ENCODE measurements at regions not wholly inside any gene's neighbourhood (a gene's known extent, or its start where the extent isn't known, plus 50 kb on each side); places are given as distances from the start of the nearest gene placed in this dataset.
A peak's percentile ranks its signal among the peaks of the same experiment; 100 is the strongest.

DNA sequence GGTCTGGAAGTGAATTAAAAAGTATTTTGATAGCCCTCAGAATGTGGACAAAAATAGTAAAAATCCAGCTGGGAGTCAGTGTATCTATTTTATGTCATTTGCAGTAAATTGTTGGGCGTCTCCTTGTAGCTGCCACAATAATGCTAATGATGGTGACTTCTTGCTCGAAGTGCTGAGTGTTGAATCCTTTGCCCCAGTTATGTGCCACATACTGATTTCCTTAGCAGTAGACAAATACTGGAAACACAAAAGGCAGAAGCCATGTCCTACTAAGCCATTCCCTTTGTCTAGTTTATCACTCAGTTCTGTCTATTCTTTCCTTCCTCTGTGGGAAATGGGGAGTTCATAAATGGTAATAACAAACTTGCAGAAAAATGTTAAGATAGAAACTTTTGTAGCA lies 70.7 kb upstream of the CXADR start:
- no peak for DNase-seq
- intact Hi-C loops (cut with micrococcal nuclease; ENCODE audit: unreplicated experiment) = no loop called here
- CTCF ChIA-PET = interaction anchor here (0.7 to 1.1 kb wide), 2 partner anchors 10 to 423 kb away, joined by 3 to 6 read pairs; no protein-coding TSS in a partner anchor
- H3K27ac Mint-ChIP-seq (ENCODE audit: unreplicated experiment) = peak overlapping the region; percentile 71
- H3K36me3 Mint-ChIP-seq (ENCODE audit: insufficient read depth, unreplicated experiment) = no peaks in the 10 kb centered on the region
- TF ChIP-seq, protein P1, sequence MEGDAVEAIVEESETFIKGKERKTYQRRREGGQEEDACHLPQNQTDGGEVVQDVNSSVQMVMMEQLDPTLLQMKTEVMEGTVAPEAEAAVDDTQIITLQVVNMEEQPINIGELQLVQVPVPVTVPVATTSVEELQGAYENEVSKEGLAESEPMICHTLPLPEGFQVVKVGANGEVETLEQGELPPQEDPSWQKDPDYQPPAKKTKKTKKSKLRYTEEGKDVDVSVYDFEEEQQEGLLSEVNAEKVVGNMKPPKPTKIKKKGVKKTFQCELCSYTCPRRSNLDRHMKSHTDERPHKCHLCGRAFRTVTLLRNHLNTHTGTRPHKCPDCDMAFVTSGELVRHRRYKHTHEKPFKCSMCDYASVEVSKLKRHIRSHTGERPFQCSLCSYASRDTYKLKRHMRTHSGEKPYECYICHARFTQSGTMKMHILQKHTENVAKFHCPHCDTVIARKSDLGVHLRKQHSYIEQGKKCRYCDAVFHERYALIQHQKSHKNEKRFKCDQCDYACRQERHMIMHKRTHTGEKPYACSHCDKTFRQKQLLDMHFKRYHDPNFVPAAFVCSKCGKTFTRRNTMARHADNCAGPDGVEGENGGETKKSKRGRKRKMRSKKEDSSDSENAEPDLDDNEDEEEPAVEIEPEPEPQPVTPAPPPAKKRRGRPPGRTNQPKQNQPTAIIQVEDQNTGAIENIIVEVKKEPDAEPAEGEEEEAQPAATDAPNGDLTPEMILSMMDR (IDR thresholded peaks at IDR 0.05; ENCODE audit: unreplicated experiment) = no peak
- H3K4me3 Mint-ChIP-seq (ENCODE audit: low read depth, unreplicated experiment) = no peak overlapping the region
- no TSS peak for BruUV-seq (replicated peaks)
- peaks cover 23% of the 10 kb centered on the region for H3K4me1 Mint-ChIP-seq (ENCODE audit: low read depth, unreplicated experiment)
- H3K9me3 Mint-ChIP-seq (ENCODE audit: low read depth, unreplicated experiment) = no peaks in the 10 kb centered on the region
- no peaks in the 10 kb centered on the region for H3K27me3 Mint-ChIP-seq (ENCODE audit: unreplicated experiment)

DNA sequence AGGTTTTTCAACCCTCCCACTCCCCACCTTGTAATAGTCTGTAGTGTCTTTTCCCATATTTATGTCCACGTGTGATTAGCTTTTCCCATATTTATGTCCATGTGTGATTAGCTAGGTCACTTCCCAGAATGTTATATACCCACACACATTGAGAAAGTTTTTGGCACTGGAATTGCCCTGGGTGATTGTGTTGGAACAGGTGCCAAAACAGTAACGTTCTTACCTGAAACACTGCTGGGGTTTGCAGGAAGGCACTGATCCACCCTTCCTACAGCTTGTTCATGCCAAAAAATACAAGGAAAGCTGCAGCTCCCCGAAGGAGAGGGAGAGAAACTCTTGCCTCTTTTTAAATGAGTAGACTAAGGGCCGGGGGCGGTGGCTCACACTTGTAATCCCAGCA lies 68.0 kb upstream of the CXADR start:
- no peak for DNase-seq
- Mint-ChIP-seq H3K9me3 (ENCODE audit: low read depth, unreplicated experiment) (no peaks in the 10 kb centered on the region), H3K36me3 (ENCODE audit: insufficient read depth, unreplicated experiment) (no peaks in the 10 kb centered on the region), H3K27me3 (ENCODE audit: unreplicated experiment) (no peaks in the 10 kb centered on the region), H3K4me1 (ENCODE audit: low read depth, unreplicated experiment) (peaks cover 35% of the 10 kb centered on the region), H3K4me3 (ENCODE audit: low read depth, unreplicated experiment) (no peak overlapping the region), H3K27ac (ENCODE audit: unreplicated experiment) (no peak overlapping the region)
- BruUV-seq (replicated peaks) = no TSS peak
- TF ChIP-seq, protein P1 (IDR thresholded peaks at IDR 0.05; ENCODE audit: unreplicated experiment) = no peak
- intact Hi-C loops (cut with micrococcal nuclease; ENCODE audit: unreplicated experiment) = no loop called here
- CTCF ChIA-PET = no interaction called here

DNA sequence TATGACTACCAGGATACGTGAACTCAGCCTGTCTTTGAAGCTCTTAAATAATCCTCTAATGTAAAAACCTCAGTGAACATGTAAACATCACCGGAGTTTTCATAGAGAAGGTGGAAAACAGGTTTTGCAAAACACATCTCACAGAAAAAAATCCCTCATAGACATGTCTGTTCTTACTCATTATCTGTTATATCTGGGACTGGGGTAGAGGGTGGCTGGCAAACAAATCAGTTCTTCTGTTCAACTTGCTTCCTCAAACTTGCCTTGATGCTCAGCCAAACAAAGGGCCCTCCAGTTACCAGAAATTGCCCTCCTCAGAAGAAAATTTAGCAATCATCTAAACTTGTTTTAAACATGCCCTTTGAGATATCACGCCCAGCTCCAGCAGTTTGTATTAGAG lies 66.1 kb upstream of the CXADR start:
- TF ChIP-seq, protein P1 (IDR thresholded peaks at IDR 0.05; ENCODE audit: unreplicated experiment) = no peak
- peak; percentile 12 for DNase-seq
- Mint-ChIP-seq H3K27me3 (ENCODE audit: unreplicated experiment) (no peaks in the 10 kb centered on the region), H3K4me1 (ENCODE audit: low read depth, unreplicated experiment) (peaks cover 40% of the 10 kb centered on the region), H3K36me3 (ENCODE audit: insufficient read depth, unreplicated experiment) (no peaks in the 10 kb centered on the region), H3K9me3 (ENCODE audit: low read depth, unreplicated experiment) (no peaks in the 10 kb centered on the region), H3K27ac (ENCODE audit: unreplicated experiment) (no peak overlapping the region), H3K4me3 (ENCODE audit: low read depth, unreplicated experiment) (no peak overlapping the region)
- CTCF ChIA-PET = no interaction called here
- BruUV-seq (replicated peaks) = no TSS peak
- intact Hi-C loops (cut with micrococcal nuclease; ENCODE audit: unreplicated experiment) = no loop called here

DNA sequence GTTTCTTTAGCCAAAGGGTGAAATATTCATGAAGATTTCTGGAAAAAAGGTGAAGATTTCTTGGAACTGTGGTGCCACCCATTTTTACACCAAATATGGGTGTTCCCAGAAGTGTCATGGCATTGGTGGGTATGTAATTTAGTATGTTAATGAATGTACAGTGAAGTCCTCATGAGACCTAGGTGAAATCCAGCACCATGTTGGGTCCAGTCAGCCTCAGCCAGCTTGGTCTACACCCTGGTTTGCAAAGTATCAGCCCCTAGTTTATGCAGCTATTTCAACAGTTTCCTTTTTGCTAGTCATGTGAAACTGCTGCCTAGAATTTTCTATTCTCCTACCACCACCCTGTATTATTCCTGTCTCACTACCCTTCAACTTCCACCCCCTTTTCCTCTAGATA lies 63.1 kb upstream of the CXADR start:
- no peak for DNase-seq
- intact Hi-C loops (cut with micrococcal nuclease; ENCODE audit: unreplicated experiment) = no loop called here

More for the DNA sequence above, 63.1 kb upstream of the CXADR start:
- H3K27me3 Mint-ChIP-seq (ENCODE audit: unreplicated experiment) = no peaks in the 10 kb centered on the region
- H3K4me1 Mint-ChIP-seq (ENCODE audit: low read depth, unreplicated experiment) = peaks cover 27% of the 10 kb centered on the region
- no peaks in the 10 kb centered on the region for H3K9me3 Mint-ChIP-seq (ENCODE audit: low read depth, unreplicated experiment)
- H3K27ac Mint-ChIP-seq (ENCODE audit: unreplicated experiment) = no peak overlapping the region
- H3K4me3 Mint-ChIP-seq (ENCODE audit: low read depth, unreplicated experiment) = no peak overlapping the region
- CTCF ChIA-PET = no interaction called here
- BruUV-seq (replicated peaks) = no TSS peak
- no peaks in the 10 kb centered on the region for H3K36me3 Mint-ChIP-seq (ENCODE audit: insufficient read depth, unreplicated experiment)
- TF ChIP-seq, protein P1 (IDR thresholded peaks at IDR 0.05; ENCODE audit: unreplicated experiment) = no peak
